SK-N-SH treated with all-trans-retinoic acid at 6 μM for 48 hours (cell line): ENCODE measurements at regions not wholly inside any gene's neighbourhood (a gene's known extent, or its start where the extent isn't known, plus 50 kb on each side); places are given as distances from the start of the nearest gene placed in this dataset.

Experiments
- ATAC-seq: fragments of 200-7000 bp; cut with Tn5 transposase; 3 replicates; pipeline ENCODE4 v1.9.1; 2020; ENCODE audit warnings: mild to moderate bottlenecking, moderate library complexity
- ARNTL ChIP-seq: fragments of 450-650 bp; formaldehyde crosslinking; IDR thresholded peaks from 2 replicates; pipeline ENCODE4 v1.5.0; 2020; ENCODE audit warnings: low read depth, mild to moderate bottlenecking, moderate library complexity, borderline replicate concordance
- BACH2 ChIP-seq: fragments of 250-450 bp; sonication (Bioruptor Pico); IDR thresholded peaks from 2 replicates; pipeline ENCODE4 v1.9.0; 2021; ENCODE audit warnings: mild to moderate bottlenecking, borderline replicate concordance
- CSDC2 ChIP-seq: fragments of 250-450 bp; sonication (Bioruptor Pico); IDR thresholded peaks from 2 replicates; pipeline ENCODE4 v1.5.0; 2020; ENCODE audit warnings: mild to moderate bottlenecking, moderate library complexity
- CSRNP3 ChIP-seq: fragments of 250-450 bp; sonication (Bioruptor Pico); IDR thresholded peaks from 2 replicates; pipeline ENCODE4 v1.5.1; 2021; ENCODE audit warnings: mild to moderate bottlenecking, moderate library complexity
- ESRRG ChIP-seq: fragments of 250-450 bp; sonication (Bioruptor Pico); IDR thresholded peaks from 2 replicates; pipeline ENCODE4 v1.6.1; 2021; ENCODE audit warnings: mild to moderate bottlenecking
- GLIS3 ChIP-seq: fragments of 250-450 bp; sonication (Bioruptor Pico); IDR thresholded peaks from 2 replicates; pipeline ENCODE4 v1.5.0; 2020; ENCODE audit warnings: mild to moderate bottlenecking, moderate library complexity
- ISL1 ChIP-seq: fragments of 250-450 bp; sonication (Bioruptor Pico); IDR thresholded peaks from 2 replicates; pipeline ENCODE4 v2.1.2; 2022; ENCODE audit warnings: mild to moderate bottlenecking, moderate library complexity
- OSR1 ChIP-seq: fragments of 250-450 bp; sonication (Bioruptor Pico); IDR thresholded peaks from 2 replicates; pipeline ENCODE4 v1.8.0; 2022; ENCODE audit warnings: moderate library complexity, mild to moderate bottlenecking, inconsistent platforms
- POU6F1 ChIP-seq: fragments of 250-450 bp; sonication (Bioruptor Pico); IDR thresholded peaks from 2 replicates; pipeline ENCODE4 v1.8.0; 2021; ENCODE audit warnings: low read depth, mild to moderate bottlenecking, moderate library complexity, borderline replicate concordance
- PPARA ChIP-seq: fragments of 250-450 bp; sonication (Bioruptor Pico); IDR thresholded peaks from 2 replicates; pipeline ENCODE4 v1.5.0; 2020; ENCODE audit warnings: mild to moderate bottlenecking, borderline replicate concordance
- RARB ChIP-seq: fragments of 250-450 bp; sonication (Bioruptor Pico); IDR thresholded peaks from 2 replicates; pipeline ENCODE4 v1.8.0; 2021; ENCODE audit warnings: mild to moderate bottlenecking, moderate library complexity
- SNAI2 ChIP-seq: fragments of 250-450 bp; sonication (Bioruptor Pico); IDR thresholded peaks from 2 replicates; pipeline ENCODE4 v1.5.0; 2020; ENCODE audit warnings: mild to moderate bottlenecking, moderate library complexity
- TCF4 ChIP-seq: fragments of 250-450 bp; sonication (Bioruptor Pico); IDR thresholded peaks from 2 replicates; pipeline ENCODE4 v1.8.0; 2021; ENCODE audit warnings: mild to moderate bottlenecking, moderate library complexity, borderline replicate concordance
- TOX ChIP-seq: fragments of 250-450 bp; sonication (Bioruptor Pico); IDR thresholded peaks from 2 replicates; pipeline ENCODE4 v1.8.0; 2021; ENCODE audit warnings: mild to moderate bottlenecking, moderate library complexity, borderline replicate concordance
- ZC3H10 ChIP-seq: fragments of 250-450 bp; sonication (Bioruptor Pico); IDR thresholded peaks from 2 replicates; pipeline ENCODE4 v1.5.1; 2021; ENCODE audit warnings: mild to moderate bottlenecking, moderate library complexity
- ZFP3 ChIP-seq: fragments of 250-450 bp; sonication (Bioruptor Pico); IDR thresholded peaks from 2 replicates; pipeline ENCODE4 v1.5.0; 2020; ENCODE audit warnings: mild to moderate bottlenecking, moderate library complexity
- ZFP30 ChIP-seq: fragments of 450-650 bp; formaldehyde crosslinking; IDR thresholded peaks from 2 replicates; pipeline ENCODE4 v1.5.0; 2022; ENCODE audit warnings: mild to moderate bottlenecking, moderate library complexity
- ZNF565 ChIP-seq: fragments of 450-650 bp; formaldehyde crosslinking; conservative IDR thresholded peaks from 2 replicates; pipeline ENCODE4 v1.5.0; 2020; ENCODE audit warnings: low read depth, mild to moderate bottlenecking, moderate library complexity
- ZNF70 ChIP-seq: fragments of 450-650 bp; formaldehyde crosslinking; IDR thresholded peaks from 2 replicates; pipeline ENCODE4 v1.5.0; 2020; ENCODE audit warnings: mild to moderate bottlenecking, moderate library complexity
- ZNF8 ChIP-seq: fragments of 450-650 bp; formaldehyde crosslinking; IDR thresholded peaks from 2 replicates; pipeline ENCODE4 v1.5.0; 2020; ENCODE audit warnings: mild to moderate bottlenecking, moderate library complexity
- TF ChIP-seq, protein P1 (sequence below): fragments of 250-450 bp; sonication (Bioruptor Pico); IDR thresholded peaks from 2 replicates; pipeline ENCODE4 v1.5.1; 2020; ENCODE audit warnings: low read depth, mild to moderate bottlenecking, moderate library complexity
- TF ChIP-seq, protein P2 (sequence below): fragments of 250-450 bp; sonication (Bioruptor Pico); IDR thresholded peaks from 2 replicates; pipeline ENCODE4 v1.8.0; 2020; ENCODE audit warnings: mild to moderate bottlenecking, moderate library complexity, borderline replicate concordance
- TF ChIP-seq, protein P3 (sequence below): fragments of 250-450 bp; sonication (Bioruptor Pico); IDR thresholded peaks from 2 replicates; pipeline ENCODE4 v1.5.0; 2020; ENCODE audit warnings: mild to moderate bottlenecking, moderate library complexity

DNA sequence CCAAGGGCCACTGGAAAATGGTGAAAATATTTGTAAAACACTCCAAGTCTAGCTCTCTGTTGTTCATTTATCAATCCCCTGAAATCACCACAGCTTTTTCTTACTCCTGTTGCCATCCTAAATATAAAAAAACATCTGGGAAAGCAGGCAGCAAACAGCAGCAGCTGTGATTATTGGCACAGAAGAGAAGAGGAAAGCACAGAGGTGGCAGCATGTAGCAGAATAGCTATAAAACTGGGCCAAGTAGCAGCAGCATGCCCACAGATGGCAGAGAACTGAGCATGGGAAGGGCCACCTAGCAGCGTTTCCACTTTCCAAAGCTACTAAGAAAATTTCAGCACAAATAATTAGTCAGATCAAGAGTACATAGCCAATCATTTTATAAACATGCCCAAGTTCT lies 307.2 kb downstream of the SLC7A11 start:
- ATAC-seq: no peak
- TF ChIP-seq ISL1 (CRISPR knock-in tag) (no peak), RARB (no peak), CSDC2 (CRISPR knock-in tag) (no peak), ZNF565 (no peak), TCF4 (CRISPR knock-in tag) (no peak), OSR1 (CRISPR knock-in tag) (no peak), POU6F1 (CRISPR knock-in tag) (no peak), ZFP3 (CRISPR knock-in tag) (no peak), ARNTL (no peak), GLIS3 (CRISPR knock-in tag) (no peak), BACH2 (no peak), ZNF8 (no peak), ZNF70 (CRISPR knock-in tag) (no peak), TOX (no peak), ZFP30 (CRISPR knock-in tag) (no peak), PPARA (CRISPR knock-in tag) (no peak), SNAI2 (CRISPR knock-in tag) (no peak), CSRNP3 (no peak), ESRRG (CRISPR knock-in tag) (no peak)
- TF ChIP-seq, protein P1, sequence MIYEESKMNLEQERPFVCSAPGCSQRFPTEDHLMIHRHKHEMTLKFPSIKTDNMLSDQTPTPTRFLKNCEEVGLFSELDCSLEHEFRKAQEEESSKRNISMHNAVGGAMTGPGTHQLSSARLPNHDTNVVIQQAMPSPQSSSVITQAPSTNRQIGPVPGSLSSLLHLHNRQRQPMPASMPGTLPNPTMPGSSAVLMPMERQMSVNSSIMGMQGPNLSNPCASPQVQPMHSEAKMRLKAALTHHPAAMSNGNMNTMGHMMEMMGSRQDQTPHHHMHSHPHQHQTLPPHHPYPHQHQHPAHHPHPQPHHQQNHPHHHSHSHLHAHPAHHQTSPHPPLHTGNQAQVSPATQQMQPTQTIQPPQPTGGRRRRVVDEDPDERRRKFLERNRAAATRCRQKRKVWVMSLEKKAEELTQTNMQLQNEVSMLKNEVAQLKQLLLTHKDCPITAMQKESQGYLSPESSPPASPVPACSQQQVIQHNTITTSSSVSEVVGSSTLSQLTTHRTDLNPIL (CRISPR knock-in tag): no peak

DNA sequence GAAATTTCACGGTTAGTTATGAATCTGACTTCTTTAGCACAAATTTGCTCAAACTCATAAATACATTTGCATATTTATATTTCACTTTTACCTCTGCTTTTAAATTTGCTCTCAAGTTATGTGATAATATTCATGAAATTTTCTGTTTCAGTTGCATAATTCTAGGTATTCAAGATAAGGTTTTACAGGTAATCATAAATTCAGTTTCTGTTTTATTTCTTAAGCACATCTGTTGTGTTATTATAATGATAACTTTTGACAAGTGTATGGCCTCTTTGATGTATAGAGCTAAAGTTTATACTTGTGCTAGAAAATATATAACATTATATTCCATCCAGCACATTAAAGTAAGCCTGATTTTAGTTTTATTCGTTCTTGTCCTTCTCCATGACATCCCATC lies 308.1 kb downstream of the SLC7A11 start:
- no peak for TF ChIP-seq PPARA (CRISPR knock-in tag)
- TF ChIP-seq, all 23 proteins: peak for 0
- no peak for ATAC-seq

DNA sequence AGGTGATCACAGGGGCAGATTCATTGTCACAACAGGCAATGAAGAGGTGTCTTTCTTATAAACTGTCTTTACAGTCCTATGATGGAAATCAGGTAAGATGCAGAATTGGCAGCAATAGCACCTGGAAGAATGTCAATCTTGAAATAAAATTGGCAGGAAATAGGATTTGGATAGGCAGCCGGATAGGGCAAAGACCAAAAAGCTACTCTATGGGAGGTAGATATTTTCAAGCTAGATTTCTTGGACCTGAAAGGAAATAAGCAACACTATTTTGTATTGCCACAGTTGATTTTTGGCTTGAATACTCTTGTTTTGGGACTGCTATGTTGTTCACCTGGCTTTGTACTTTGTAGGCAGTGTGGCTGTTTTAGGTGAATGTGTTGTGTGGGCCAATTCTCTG lies 314.2 kb downstream of the SLC7A11 start:
- ATAC-seq: no peak
- TF ChIP-seq SNAI2 (CRISPR knock-in tag): no peak
- TF ChIP-seq TCF4 (CRISPR knock-in tag): no peak
- no peak for TF ChIP-seq ZNF8
- no peak for TF ChIP-seq CSRNP3

GRCh38 chr4:137923494-137923893 lies 318.7 kb downstream of the SLC7A11 start:
- TF ChIP-seq ZFP30 (CRISPR knock-in tag): no peak
- TF ChIP-seq TOX: no peak
- no peak for TF ChIP-seq ARNTL
- TF ChIP-seq ZC3H10 (CRISPR knock-in tag): no peak
- TF ChIP-seq, protein P2, sequence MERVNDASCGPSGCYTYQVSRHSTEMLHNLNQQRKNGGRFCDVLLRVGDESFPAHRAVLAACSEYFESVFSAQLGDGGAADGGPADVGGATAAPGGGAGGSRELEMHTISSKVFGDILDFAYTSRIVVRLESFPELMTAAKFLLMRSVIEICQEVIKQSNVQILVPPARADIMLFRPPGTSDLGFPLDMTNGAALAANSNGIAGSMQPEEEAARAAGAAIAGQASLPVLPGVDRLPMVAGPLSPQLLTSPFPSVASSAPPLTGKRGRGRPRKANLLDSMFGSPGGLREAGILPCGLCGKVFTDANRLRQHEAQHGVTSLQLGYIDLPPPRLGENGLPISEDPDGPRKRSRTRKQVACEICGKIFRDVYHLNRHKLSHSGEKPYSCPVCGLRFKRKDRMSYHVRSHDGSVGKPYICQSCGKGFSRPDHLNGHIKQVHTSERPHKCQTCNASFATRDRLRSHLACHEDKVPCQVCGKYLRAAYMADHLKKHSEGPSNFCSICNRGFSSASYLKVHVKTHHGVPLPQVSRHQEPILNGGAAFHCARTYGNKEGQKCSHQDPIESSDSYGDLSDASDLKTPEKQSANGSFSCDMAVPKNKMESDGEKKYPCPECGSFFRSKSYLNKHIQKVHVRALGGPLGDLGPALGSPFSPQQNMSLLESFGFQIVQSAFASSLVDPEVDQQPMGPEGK (CRISPR knock-in tag): no peak
- ATAC-seq: no peak

DNA sequence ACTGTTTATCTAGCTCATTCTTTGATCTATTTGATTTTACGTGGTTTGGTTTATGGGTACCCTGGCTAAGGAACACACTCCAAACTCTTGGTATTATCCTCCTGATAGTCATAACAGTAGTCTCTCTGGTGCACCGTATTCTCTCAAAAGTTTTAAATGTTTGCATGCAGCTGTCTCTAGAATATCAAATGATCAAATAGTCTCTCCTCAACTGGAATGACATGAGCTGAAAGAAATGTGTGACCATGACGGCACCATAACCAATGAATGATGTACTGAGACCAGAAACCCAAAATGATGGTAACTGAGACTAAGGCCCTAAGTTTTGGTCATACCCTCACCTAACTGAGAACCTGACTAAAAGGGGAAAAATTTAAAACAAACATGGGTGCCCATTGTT lies 319.4 kb downstream of the SLC7A11 start:
- ATAC-seq: no peak
- TF ChIP-seq BACH2 (no peak), ARNTL (no peak), PPARA (CRISPR knock-in tag) (no peak), ZNF8 (no peak), ESRRG (CRISPR knock-in tag) (no peak), CSDC2 (CRISPR knock-in tag) (no peak)
- TF ChIP-seq, protein P3, sequence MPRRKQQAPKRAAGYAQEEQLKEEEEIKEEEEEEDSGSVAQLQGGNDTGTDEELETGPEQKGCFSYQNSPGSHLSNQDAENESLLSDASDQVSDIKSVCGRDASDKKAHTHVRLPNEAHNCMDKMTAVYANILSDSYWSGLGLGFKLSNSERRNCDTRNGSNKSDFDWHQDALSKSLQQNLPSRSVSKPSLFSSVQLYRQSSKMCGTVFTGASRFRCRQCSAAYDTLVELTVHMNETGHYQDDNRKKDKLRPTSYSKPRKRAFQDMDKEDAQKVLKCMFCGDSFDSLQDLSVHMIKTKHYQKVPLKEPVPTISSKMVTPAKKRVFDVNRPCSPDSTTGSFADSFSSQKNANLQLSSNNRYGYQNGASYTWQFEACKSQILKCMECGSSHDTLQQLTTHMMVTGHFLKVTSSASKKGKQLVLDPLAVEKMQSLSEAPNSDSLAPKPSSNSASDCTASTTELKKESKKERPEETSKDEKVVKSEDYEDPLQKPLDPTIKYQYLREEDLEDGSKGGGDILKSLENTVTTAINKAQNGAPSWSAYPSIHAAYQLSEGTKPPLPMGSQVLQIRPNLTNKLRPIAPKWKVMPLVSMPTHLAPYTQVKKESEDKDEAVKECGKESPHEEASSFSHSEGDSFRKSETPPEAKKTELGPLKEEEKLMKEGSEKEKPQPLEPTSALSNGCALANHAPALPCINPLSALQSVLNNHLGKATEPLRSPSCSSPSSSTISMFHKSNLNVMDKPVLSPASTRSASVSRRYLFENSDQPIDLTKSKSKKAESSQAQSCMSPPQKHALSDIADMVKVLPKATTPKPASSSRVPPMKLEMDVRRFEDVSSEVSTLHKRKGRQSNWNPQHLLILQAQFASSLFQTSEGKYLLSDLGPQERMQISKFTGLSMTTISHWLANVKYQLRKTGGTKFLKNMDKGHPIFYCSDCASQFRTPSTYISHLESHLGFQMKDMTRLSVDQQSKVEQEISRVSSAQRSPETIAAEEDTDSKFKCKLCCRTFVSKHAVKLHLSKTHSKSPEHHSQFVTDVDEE (CRISPR knock-in tag): no peak
- TF ChIP-seq, protein P1 (CRISPR knock-in tag): no peak
